Panc1 (cell line): ENCODE measurements at regions not wholly inside any gene's neighbourhood (a gene's known extent, or its start where the extent isn't known, plus 50 kb on each side); places are given as distances from the start of the nearest gene placed in this dataset.

Experiments used
- POLR2AphosphoS5 ChIP-seq: IDR thresholded peaks from 2 replicates; pipeline ENCODE4 v1.6.1; 2012; ENCODE audit warnings: mild to moderate bottlenecking, low read depth, low read length, moderate library complexity
- TCF7L2 ChIP-seq: IDR thresholded peaks from 2 replicates; pipeline ENCODE4 v1.6.1; 2011; ENCODE audit warnings: mild to moderate bottlenecking, low read depth, low read length, inconsistent platforms
- TF ChIP-seq, protein P1 (sequence below): fragments of 450-650 bp; IDR thresholded peaks from 2 replicates; pipeline ENCODE4 v1.5.1; 2017; ENCODE audit warnings: mild to moderate bottlenecking
- TF ChIP-seq, protein P2 (sequence below), 2 experiments: IDR thresholded peaks; 2 replicates each; pipeline ENCODE4 v1.6.1; 2011 to 2012; ENCODE audit warnings: low read depth in 2 of 2, control low read depth in 1 of 2, low read length in 1 of 2, mild to moderate bottlenecking in 1 of 2, moderate library complexity in 1 of 2; ENCODE audit not compliant: insufficient read depth in 1 of 2

DNA sequence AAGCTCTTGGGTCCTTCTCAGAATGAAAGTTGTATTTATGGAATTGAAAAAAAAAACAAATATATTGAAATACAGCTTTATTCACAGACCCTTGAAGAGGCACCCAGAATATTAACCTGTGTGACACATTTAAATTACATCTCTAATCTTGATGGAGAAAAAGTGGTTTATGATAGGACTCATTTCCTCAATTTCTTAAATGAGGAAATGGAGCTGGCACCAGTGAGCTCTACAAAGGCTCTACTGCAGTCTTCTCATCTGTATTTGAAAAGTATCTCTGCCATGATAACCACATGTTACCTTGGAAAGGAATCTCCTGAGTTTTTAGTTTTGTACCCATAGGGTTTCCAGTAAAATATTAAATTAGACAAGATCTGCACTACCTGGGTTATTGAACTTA lies 186.5 kb downstream of the HIPK3 start:
- TF ChIP-seq POLR2AphosphoS5 (no peak), TCF7L2 (no peak)
- TF ChIP-seq, protein P1, sequence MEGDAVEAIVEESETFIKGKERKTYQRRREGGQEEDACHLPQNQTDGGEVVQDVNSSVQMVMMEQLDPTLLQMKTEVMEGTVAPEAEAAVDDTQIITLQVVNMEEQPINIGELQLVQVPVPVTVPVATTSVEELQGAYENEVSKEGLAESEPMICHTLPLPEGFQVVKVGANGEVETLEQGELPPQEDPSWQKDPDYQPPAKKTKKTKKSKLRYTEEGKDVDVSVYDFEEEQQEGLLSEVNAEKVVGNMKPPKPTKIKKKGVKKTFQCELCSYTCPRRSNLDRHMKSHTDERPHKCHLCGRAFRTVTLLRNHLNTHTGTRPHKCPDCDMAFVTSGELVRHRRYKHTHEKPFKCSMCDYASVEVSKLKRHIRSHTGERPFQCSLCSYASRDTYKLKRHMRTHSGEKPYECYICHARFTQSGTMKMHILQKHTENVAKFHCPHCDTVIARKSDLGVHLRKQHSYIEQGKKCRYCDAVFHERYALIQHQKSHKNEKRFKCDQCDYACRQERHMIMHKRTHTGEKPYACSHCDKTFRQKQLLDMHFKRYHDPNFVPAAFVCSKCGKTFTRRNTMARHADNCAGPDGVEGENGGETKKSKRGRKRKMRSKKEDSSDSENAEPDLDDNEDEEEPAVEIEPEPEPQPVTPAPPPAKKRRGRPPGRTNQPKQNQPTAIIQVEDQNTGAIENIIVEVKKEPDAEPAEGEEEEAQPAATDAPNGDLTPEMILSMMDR: no peak
- TF ChIP-seq, protein P2, sequence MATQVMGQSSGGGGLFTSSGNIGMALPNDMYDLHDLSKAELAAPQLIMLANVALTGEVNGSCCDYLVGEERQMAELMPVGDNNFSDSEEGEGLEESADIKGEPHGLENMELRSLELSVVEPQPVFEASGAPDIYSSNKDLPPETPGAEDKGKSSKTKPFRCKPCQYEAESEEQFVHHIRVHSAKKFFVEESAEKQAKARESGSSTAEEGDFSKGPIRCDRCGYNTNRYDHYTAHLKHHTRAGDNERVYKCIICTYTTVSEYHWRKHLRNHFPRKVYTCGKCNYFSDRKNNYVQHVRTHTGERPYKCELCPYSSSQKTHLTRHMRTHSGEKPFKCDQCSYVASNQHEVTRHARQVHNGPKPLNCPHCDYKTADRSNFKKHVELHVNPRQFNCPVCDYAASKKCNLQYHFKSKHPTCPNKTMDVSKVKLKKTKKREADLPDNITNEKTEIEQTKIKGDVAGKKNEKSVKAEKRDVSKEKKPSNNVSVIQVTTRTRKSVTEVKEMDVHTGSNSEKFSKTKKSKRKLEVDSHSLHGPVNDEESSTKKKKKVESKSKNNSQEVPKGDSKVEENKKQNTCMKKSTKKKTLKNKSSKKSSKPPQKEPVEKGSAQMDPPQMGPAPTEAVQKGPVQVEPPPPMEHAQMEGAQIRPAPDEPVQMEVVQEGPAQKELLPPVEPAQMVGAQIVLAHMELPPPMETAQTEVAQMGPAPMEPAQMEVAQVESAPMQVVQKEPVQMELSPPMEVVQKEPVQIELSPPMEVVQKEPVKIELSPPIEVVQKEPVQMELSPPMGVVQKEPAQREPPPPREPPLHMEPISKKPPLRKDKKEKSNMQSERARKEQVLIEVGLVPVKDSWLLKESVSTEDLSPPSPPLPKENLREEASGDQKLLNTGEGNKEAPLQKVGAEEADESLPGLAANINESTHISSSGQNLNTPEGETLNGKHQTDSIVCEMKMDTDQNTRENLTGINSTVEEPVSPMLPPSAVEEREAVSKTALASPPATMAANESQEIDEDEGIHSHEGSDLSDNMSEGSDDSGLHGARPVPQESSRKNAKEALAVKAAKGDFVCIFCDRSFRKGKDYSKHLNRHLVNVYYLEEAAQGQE (IDR thresholded peaks at IDR 0.05; ENCODE audit: insufficient read depth in 1 of 2, low read depth in 2 of 2, low read length in 1 of 2): no peak
